ENCODE measurements at regions not wholly inside any gene's neighbourhood (a gene's known extent, or its start where the extent isn't known, plus 50 kb on each side); places are given as distances from the start of the nearest gene placed in this dataset.

GRCh38 chr3:89912031-89912430, 804.6 kb downstream of the EPHA3 start:
- TF ChIP-seq CTCF (IDR thresholded peaks at IDR 0.05) (no peak), POLR2A (IDR thresholded peaks at IDR 0.05) (no peak)
